ENCODE measurements at regions not wholly inside any gene's neighbourhood (a gene's known extent, or its start where the extent isn't known, plus 50 kb on each side); places are given as distances from the start of the nearest gene placed in this dataset.

DNA sequence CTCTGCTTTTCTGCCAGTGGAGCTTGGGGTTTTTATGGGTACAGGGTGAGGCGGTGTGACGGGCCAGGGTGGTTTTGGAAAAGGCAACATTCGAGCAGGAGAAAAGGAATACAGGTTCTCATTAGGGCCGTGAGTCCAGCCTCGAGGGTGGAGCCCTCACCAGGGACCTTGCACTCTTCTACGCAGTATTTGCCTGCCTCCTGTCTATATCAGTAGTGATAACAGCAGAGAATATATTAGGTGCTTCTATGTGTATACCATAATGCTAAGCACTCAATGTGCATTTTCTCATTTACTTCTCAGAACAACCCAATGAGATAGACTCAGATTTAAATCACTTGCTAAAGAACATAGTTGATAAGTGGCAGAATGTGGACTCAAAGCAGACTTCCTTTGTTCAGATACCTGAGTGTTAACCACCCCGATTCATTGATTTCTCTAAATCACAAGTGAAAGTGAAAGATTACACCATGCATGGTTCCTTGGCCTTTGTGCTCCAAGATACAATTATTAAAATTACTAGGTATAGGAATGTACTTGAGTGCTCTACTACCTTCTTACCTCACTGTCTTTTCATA is 403.9 kb downstream of the PCDH7 start:
- no peak for DNase-seq

DNA sequence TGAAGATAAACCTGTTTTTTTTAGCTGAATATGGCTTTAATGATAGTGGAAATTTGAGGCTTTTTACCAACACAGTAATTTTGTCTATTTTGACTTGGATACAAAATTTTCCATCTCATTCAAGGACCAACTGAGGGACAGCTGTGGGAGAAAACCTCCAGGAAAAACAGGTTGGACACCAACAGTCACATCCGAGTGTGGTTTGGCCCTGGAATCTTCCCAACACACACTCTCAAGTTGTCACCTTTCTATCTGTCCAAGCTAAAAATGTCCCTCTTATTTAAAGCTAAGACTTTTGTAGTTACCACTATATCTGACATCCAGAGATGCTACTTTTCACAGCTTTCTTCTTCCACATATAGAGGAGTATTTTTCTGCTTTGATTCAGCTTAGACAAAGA is 404.9 kb downstream of the PCDH7 start:
- no peak for DNase-seq

DNA sequence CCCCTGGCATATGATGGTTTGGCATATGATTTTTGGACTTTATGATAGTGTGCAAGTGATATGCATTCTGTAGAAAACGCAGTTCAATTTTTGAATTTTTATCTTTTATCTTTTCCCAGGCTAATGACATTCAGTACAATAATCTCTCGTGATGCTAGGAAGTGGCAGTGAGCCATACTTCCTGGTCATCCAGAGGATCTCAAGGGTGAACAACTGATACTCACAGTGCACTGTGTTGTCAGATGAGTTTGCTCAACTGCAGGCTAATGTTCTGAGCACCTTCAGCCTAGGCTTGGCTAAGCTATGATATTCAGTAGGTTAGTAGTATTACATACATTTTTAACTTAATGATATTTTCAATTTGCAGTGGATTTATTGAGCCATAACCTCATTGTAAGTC is 405.3 kb downstream of the PCDH7 start:
- no peak for DNase-seq

DNA sequence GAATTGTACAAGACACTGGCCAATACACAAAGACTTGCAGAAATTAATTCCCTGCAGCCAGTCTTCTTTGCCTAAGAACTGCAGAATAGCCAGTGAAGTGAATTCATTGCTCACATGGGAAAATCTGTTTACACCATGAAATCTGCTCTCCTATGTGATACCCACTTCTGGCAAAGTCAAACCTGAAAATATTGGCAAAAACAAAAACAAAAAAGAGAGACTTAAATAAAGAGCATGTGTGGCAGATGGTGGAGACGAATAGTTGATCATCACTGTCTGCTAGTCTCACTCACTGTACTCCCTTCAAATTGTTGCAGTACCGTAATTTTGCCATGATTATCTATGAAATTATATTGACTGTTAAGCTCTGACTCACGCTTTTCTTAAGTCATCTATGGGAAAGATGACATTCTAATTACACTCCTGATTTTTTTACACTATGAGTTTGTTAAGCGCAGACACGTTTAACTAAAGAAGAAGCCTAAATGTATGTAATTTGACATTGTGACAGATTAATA is 406.8 kb downstream of the PCDH7 start:
- DNase-seq = no peak

DNA sequence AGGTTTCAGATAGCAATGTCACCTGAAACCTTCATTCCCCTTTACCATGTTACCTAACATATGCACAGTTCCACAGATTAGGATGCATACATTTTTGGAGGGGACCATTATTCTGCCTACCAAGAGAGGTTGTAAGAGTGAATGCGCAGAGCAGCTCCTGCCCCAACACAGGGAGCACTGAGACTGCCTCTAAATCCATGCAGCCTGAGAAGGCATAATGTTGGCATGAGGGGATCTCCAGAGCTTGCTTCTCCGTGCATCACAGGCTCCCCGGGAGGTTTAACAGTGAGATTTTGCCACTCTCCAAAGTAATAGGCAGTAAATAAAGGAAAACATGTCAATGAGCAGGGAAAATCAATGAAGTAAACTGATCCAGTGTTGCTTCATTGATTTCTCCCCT is 410.8 kb downstream of the PCDH7 start:
- DNase-seq = no peak

DNA sequence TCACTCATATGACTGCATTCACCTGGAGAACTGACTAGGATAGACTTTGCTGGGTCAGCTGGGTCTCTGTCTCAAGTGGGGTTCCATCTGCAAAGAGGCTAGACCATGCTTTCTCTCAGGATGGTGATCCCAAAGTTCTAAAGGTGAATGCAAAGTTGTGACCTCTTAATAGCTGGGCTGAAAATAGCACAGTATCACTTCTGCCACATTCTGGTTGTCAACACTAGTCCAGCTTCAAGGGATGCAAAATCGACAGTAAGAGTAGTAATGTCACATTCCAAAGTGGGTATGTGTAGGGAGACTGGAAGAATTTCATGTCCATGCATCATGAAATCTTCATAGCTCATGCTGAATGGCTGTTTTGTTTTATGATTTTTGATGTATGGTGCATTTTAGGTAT is 414.6 kb downstream of the PCDH7 start:
- DNase-seq = no peak

DNA sequence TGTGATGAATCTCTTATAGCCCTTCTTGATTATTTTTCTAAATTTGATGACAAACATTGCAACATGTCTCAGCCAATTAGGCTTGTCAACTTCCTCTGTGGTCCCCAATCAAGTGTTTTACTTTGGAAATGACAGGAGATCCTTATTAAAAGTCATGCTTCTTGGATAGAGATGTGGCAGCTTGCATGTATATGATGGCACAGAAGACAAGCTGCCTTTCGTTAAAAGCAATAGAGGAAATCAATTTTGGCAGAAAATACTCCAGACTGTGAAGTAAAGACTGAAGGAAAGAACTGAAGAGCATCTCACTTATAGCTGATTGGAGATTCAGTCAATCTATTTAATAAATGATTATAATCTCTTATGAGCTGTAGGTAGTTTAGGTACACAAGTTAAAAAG is 419.6 kb downstream of the PCDH7 start:
- no peak for DNase-seq

DNA sequence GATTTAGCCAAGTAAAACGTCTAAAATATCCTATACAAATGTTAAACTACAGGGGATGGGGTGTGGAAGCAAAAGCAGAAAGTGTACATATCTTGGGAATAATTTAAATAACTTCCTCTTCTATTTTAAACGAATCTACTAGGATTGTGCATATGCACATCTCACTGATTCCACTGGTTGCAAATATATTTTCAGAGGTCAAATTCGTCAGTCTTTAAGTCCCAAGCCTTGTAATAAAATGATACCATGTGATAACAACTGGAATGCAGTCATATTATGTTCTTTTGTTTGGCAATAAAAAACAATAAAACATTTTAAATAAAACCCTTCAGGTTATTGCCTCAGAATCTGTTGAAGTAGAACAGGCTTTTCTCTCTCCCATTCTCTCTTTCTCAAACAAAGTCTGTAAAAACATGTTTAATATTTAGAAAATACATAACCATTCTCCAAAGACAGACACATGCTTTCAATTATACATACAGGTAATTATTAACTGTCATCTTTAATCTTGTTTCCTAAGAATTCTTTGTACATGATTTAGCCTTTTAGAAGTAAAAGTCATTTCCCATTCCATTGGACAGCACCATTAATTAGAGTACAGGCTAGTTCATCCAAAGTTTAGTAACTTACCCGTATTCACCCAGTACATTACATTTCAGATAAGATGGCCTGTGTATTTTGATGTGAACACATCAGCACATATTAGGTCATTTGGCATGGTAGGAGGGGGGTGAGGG is 421.1 kb downstream of the PCDH7 start:
- no peak for DNase-seq

DNA sequence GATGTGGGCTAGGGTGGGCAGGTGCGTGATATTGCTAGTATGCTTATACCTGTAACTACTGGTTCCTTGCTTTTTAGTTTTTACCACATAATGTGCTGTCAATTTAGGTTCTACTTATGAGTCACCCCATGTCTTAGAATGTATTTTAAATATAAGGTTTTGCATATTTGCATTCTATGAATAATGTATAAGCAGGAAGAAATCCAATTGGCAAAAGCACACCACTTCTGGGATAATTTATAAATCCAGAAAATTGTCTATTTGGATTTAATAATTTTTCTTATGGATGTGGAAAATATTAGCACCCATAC is 421.6 kb downstream of the PCDH7 start:
- DNase-seq = no peak

DNA sequence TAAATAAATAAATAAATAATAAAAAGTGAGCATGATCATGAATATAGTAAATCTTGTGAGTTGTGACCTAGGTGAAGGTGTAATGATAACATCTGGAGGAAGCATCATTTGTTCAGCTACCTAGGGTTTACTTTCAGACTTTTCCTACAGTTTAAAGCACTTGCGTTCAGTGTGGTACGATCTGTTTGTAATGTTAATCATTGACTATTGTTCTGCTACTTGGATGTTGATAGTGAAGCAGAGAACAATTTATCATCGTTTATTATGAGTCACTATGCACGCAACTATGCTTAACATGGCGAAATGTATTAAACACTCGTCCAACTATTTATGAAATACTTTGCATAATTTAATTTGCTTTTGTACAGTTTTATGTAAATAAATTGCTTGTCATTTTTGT is 426.2 kb downstream of the PCDH7 start:
- no peak for DNase-seq

DNA sequence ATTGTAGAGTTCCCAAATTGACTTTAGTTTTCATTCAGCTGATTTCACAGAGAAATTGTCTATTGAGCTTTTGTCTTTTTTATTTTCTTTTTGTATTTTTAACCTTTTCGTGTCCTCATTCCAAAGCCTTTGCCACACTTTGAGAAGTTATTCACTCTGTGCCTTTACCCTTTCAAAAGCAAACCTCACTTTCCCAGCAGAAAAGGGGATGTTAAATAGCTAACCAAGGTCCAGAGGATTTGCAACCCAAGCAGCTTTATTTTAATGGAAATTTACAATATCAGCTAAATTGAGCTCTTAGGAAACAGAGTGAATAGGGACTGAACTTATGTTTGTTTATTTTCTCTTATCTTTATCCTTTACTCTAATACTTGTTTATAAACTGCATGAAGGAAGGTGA is 428.8 kb downstream of the PCDH7 start:
- no peak for DNase-seq

DNA sequence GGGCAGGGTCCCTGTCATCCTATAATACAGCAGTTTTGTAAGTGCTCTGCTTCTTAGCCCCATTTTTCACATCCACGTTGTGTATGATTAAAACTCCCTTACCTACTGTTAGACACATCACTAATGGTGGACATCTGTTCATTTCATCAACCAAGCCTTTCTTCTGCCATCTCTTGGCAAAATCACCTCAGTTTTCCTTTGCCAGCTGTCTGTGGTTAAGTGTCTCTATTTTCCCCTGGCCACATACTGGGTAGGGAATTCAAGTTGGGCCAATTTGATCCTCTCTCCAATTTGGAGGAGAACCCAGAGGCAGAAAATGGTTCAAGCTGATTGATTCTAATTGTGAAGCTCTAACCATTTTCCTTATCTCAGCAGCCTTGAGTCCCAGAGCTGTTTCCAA is 436.1 kb downstream of the PCDH7 start:
- DNase-seq = no peak

DNA sequence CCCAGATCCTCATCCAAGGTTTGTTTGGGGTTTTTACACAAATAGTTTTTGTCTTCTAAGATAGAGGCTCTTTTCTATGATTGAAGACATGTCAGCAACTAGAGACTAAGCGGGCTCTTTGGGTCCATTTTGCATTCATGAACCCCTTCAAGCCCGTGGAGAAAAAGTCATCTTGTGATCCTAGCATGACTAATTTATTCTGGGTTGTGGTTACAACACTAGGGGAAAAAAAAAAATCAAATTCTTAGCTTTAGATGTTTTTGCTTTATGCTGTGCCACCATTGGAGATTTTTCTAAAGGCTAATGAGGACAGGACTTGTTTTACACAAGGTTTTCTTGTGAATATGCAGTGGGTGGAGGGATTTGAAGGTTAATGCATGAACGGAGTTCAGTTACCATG is 440.0 kb downstream of the PCDH7 start:
- DNase-seq = no peak

DNA sequence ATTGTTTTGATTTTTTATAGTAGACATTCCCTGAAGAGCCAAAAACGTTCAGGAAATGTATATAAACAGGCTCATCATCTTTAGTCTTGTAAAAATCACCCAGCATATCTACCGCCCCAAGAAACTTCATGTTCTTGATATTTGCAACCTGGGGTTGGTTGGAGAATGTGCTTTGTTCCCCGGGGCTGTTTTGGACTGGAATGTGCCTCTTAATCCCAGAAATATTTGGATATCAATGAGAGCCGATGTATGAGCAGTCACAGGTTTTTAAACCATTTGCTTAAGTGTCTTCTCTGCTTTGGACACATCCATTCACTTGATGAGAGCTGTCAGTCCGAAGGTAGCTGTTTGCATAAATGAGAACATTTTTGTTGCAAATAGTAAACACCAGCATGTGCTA is 449.7 kb downstream of the PCDH7 start:
- no peak for DNase-seq

DNA sequence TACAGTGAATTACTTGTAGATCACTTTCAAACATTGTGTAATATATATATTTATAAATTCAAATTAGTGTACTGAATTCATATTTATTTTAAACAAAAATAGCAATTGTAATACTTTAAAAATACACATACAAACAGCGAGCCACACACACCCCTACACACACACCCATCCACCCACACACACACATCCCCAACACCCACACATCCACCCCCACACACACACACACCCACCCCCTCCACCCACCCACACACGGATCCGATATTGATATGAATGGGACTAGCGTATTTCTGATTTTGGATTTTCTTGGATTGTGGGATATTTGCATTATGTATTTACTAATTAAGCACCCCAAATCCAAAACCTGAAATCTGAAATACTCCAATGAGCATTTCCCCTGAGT is 451.2 kb downstream of the PCDH7 start:
- DNase-seq = no peak

DNA sequence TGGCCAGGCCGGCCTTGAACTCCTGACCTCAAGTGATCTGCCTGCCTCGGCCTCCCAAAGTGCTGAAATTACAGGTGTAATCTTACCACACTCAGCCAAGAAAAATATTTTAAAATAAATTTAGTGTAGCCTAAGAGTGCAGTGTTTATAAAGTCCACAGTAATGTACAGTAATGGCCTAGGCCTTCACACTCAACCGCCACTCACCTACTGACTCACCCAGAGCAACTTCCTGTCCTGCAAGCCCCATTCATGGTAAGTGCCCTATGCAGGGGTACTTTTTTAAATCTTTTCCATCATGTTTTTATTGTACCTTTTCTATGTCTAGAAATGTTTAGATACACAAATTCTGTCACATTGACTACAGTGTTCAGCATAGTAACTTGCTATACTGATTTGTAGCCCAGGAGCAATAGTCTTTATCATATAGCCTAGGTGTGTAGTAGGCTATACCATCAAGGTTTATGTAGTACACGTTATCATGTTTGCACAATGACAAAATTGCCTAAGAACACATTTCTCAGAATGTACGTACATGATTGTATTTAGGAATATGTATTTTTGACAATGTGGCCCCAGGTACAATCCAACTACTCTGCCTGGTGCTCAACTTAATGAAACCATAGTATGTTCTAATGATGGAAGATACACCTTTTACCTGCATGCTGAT is 455.2 kb downstream of the PCDH7 start:
- no peak for DNase-seq

DNA sequence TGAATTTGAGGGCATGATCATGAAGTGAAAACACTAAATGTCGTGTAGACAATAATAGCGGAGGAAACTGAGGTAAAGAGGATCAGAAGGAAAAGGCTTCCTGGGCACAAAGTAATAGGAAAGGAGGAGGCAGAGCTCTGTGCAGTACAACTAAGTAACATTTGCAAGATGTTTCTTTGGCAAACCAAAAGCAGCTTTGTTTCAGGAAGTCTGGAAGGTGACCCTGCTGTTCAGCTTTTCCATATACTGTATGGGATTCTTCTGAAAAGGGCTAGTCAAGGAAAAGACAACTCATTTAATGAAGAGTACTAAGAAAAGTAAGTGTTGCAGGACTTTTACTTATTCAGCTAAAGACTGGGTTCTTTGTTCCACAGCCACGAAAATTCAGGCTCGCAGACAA is 463.1 kb downstream of the PCDH7 start:
- no peak for DNase-seq

DNA sequence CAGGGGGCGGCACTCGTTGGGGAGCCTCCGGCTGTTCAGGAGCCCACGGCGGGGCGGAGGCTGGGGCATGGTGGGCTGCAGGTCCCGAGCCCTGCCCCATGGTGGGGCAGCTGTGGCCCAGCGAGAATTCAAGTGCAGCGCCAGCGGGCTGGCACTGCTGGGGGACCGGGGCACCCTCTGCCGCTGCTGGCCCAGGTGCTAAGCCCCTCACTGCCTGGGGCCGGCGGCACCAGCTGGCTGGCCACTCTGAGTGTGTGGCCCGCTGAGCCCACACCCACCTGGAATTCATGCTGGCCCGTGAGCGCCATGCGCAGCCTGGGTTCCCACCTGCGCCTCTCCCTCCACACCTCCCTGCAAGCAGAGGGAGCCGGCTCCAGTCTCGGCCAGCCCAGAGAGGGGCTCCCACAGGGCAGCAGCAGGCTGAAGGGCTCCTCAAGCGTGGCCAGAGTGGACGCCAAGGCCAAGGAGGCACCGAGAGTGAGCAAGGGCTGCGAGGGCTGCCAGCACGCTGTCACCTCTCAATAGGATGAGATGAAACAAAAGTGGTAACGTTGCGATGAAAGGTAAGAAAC is 464.9 kb downstream of the PCDH7 start:
- DNase-seq = no peak

DNA sequence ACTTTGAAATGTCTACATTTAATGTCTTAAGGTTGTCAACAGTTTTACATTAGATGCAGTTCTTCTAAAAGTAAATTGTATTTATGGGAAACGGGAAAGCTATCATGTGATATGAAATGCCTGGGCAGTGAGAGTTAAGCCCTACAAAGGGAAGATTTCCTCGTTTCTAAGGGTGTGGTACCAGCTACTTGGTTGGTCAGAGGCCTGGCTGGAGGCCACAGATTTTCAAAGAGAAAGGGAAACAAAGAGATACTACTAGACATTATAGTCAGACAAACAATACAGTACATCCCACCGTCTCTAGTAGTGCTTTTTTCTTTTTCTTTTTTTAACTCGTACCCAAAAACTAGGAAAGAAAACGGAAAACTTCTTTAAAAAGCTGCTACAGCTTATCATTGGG is 467.8 kb downstream of the PCDH7 start:
- no peak for DNase-seq

DNA sequence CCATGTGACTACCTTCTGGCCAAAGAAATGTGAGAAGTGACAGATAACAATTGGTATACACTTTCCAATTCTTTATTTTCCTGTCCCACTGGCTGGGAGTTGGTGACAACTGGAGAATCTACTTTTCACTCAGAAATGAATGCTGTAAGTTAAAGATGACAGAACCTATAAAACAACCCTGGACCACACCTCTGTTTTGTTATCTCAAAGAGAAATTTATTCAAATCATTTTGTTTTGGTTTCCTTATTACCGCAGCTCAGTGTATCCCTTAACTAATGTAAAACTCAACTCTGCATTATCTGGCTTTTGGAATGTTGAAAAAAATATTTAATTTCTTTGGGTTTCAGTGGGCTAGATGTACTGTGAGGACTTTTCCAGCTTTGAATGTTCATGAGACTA is 469.8 kb downstream of the PCDH7 start:
- DNase-seq = no peak

DNA sequence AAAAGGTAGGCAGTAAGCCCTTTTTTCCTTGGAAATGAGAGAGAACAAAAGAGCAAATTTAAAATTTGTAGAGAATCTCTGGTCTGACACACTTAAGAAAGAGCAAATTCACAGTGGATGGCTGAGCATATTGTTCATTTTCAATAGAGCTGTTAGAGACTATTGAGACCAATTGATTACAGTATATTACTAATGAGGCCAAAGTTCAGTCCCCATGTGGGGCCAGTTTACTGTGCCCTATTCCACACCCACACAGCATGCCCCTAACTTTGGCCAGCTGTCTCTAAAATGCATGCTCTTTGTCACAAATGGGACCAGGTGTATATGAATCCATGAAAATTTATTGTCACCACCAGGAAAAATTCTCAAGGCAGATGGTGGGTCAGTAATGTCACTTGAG is 470.5 kb downstream of the PCDH7 start:
- no peak for DNase-seq

DNA sequence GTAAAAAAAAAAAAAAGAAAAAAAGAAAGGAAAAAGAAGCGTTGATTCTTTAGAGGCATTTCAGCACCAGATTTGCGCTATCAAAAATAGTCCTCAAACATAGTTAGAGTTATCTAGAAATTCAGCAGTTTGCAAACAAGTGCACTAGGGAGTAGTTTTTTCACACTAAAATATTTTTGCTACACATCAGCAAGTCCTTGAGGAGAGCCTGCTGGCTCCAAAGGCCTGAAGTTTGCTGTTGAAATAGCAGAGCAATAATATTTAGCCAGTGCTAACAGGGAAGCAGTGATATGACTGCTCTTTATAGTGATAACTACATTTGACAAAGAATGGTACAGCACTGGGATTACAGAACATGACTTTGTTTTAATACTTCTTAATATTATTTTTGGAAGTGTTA is 472.2 kb downstream of the PCDH7 start:
- DNase-seq = no peak

DNA sequence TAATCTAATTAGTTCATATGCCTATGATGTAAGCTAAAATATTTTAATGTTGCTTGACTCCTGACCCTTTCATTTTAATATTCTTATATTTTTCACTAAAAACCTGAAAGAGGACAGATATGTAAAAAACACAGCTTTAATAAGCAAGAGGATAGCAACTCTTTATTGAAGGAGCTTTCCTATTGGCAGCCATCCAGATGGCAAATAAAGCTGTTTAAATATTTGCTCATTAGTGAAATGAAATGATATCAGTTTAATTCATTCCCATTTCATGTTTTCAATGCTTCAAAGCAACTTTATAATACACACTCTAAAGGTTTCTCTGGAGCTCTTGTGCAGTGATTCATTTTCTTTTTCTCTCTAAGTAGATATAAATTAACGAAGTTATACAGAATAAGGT is 473.4 kb downstream of the PCDH7 start:
- no peak for DNase-seq

DNA sequence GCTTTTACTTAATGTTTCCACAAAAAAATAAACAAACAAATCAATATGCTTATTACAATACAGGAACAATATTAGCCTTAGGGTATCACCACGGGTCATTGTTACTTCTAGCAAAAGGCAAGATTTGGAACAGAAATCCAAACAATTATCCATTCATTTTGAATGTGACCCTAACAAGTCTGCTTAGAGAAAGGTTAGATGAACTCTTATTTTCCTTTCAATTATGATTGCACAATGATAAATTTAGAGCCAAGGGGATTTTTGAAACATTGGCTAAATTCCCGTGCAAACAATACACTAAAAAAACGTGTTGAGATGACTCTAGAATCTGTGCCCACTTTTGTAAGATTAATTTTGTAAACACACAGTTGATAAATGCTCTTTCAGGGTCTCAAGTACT is 474.7 kb downstream of the PCDH7 start:
- DNase-seq = no peak
